ENCODE measurements at regions not wholly inside any gene's neighbourhood (a gene's known extent, or its start where the extent isn't known, plus 50 kb on each side); places are given as distances from the start of the nearest gene placed in this dataset.

- DNase-seq = no peak
Measured at GRCh38 chr4:116870686-116871085, 214.7 kb downstream of the TRAM1L1 start.

- DNase-seq = no peak
Measured at GRCh38 chr4:116866106-116866505, 219.3 kb downstream of the TRAM1L1 start.

GRCh38 chr4:116862592-116862991 lies 222.8 kb downstream of the TRAM1L1 start:
- DNase-seq = no peak

GRCh38 chr4:116860891-116861290 lies 224.5 kb downstream of the TRAM1L1 start:
- no peak for DNase-seq

GRCh38 chr4:116849620-116850019 lies 235.8 kb downstream of the TRAM1L1 start:
- DNase-seq = no peak

- DNase-seq = no peak
Measured at GRCh38 chr4:116847616-116848015, 237.8 kb downstream of the TRAM1L1 start.

- no peak for DNase-seq
Measured at GRCh38 chr4:116839826-116840225, 245.6 kb downstream of the TRAM1L1 start.

- no peak for DNase-seq
Measured at GRCh38 chr4:116838609-116839008, 246.8 kb downstream of the TRAM1L1 start.

- DNase-seq = peak; percentile 1
Measured at GRCh38 chr4:116829187-116829586, 256.2 kb downstream of the TRAM1L1 start.

- DNase-seq = no peak
Measured at GRCh38 chr4:116824172-116824571, 261.2 kb downstream of the TRAM1L1 start.

GRCh38 chr4:116811730-116812129 lies 273.6 kb downstream of the TRAM1L1 start:
- DNase-seq = no peak

GRCh38 chr4:116796022-116796421 lies 289.4 kb downstream of the TRAM1L1 start:
- DNase-seq = no peak

GRCh38 chr4:116788723-116789122 lies 296.7 kb downstream of the TRAM1L1 start:
- no peak for DNase-seq

GRCh38 chr4:116755051-116755450 lies 330.3 kb downstream of the TRAM1L1 start:
- DNase-seq = no peak

- DNase-seq = no peak
Measured at GRCh38 chr4:116752027-116752426, 333.3 kb downstream of the TRAM1L1 start.

GRCh38 chr4:116736756-116737155 lies 348.6 kb downstream of the TRAM1L1 start:
- DNase-seq = peak; percentile 37

GRCh38 chr4:116734178-116734577 lies 351.2 kb downstream of the TRAM1L1 start:
- DNase-seq = no peak

GRCh38 chr4:116733370-116733769 lies 352.0 kb downstream of the TRAM1L1 start:
- DNase-seq = no peak

GRCh38 chr4:116726523-116726922 lies 358.9 kb downstream of the TRAM1L1 start:
- no peak for DNase-seq

GRCh38 chr4:116724249-116724648 lies 361.1 kb downstream of the TRAM1L1 start:
- no peak for DNase-seq

- peak; percentile 24 for DNase-seq
Measured at GRCh38 chr4:116705466-116705865, 379.9 kb downstream of the TRAM1L1 start.

GRCh38 chr4:116702949-116703348 lies 382.4 kb downstream of the TRAM1L1 start:
- DNase-seq = no peak

GRCh38 chr4:116688536-116688935 lies 396.8 kb downstream of the TRAM1L1 start:
- DNase-seq = no peak

GRCh38 chr4:116668190-116668589 lies 417.2 kb downstream of the TRAM1L1 start:
- DNase-seq = no peak

- DNase-seq = no peak
Measured at GRCh38 chr4:116665716-116666115, 419.7 kb downstream of the TRAM1L1 start.

GRCh38 chr4:116664198-116664597 lies 421.2 kb downstream of the TRAM1L1 start:
- DNase-seq = no peak
